HG02938 (cell line): ENCODE measurements at regions not wholly inside any gene's neighbourhood (a gene's known extent, or its start where the extent isn't known, plus 50 kb on each side); places are given as distances from the start of the nearest gene placed in this dataset.
"Not testable (repeated sequence)": the region's sequence is repeated elsewhere in the genome, so short reads cannot be mapped to it uniquely, and the experiment has no call there.

ENCODE experiments used
- ATAC-seq: cut with Tn5 transposase; IDR thresholded peaks from one replicate; pipeline ENCODE4 v1.9.1; 2021; ENCODE audit warnings: mild to moderate bottlenecking, moderate library complexity; ENCODE audit not compliant: unreplicated experiment

DNA sequence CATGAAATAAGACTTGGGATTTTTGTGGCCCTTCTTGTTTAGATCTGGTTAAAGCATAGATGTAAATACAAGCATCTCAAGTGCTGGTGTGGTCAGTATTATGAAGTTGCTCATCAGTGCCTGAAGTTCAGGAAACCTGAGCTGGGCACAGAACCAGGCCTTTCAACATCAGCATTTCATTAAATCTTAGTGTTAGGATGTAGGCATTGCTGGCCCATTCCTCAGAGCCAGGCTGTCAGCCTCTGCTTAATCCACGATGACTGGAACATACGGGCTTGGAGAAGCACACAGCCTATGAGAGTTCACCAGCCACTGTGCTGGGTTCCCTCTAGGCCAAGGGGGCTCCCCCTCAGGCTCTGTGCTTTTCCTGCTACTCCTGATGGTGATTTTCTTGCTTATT lies 270.2 kb downstream of the EN1 start:
- ATAC-seq, result no peak

GRCh38 chr2:118576109-118576855 lies 271.2 kb downstream of the EN1 start:
- no peak for ATAC-seq

GRCh38 chr2:118572380-118572779 lies 275.1 kb downstream of the EN1 start:
- not testable (repeated sequence) for ATAC-seq

DNA sequence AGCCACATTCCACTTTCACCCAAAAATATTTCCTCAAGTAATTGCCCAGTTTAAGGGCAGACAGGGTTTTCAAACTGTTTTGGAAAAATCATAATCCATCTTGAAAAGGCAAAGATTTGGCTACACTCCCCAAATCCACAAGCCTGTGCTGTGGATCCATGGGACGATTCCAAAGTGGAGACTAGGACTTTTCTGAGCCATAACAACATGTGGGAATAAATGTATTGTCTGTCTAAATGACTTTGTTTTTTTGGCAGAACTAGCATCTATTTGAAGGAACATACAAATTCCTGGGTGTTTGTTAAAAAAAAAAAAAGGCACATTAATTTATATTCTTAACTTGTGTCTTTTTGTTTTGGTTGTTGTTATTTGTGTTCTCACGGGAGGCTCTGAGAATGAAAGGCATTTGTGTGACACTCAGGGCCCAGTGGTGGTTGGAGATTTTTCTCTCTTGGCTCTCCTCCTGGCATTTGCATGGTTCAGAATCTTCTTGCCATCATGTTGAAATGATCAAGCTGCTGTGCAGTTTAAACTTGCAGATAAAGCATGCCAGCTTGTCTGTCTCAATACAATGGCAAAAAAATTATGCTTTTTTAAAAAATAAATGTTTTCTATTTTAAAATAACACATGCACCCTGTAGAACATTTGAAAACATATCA lies 277.4 kb downstream of the EN1 start:
- ATAC-seq, result no peak

- ATAC-seq, result no peak
Measured at GRCh38 chr2:118568700-118569099, 278.7 kb downstream of the EN1 start.

- ATAC-seq, result no peak
Measured at GRCh38 chr2:118565786-118566540, 281.5 kb downstream of the EN1 start.

DNA sequence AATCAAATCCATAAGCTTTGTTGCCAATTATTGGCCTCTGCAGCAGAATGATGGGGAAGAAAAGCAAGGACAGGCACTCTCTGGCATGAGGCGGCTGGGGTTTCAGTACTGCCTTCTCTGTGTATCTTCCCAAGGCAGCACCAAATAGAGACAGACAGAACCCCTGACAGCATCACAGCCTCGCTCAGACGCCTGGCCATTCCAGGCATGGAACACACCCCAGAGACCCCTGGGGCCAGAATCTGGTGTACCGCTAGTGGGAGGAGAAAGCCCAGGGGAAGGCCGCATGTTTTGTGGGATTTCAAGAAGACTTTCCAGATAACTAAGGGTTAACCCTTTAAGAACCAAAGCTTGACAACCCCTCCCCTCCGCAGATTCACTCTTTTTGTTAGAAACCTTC lies 282.1 kb downstream of the EN1 start:
- no peak for ATAC-seq

- no peak for ATAC-seq
Measured at GRCh38 chr2:118562144-118562543, 285.3 kb downstream of the EN1 start.

GRCh38 chr2:118558846-118559245 lies 288.6 kb downstream of the EN1 start:
- ATAC-seq, result no peak

GRCh38 chr2:118557791-118558190 lies 289.7 kb downstream of the EN1 start:
- no peak for ATAC-seq

GRCh38 chr2:118557016-118557415 lies 290.4 kb downstream of the EN1 start:
- no peak for ATAC-seq

DNA sequence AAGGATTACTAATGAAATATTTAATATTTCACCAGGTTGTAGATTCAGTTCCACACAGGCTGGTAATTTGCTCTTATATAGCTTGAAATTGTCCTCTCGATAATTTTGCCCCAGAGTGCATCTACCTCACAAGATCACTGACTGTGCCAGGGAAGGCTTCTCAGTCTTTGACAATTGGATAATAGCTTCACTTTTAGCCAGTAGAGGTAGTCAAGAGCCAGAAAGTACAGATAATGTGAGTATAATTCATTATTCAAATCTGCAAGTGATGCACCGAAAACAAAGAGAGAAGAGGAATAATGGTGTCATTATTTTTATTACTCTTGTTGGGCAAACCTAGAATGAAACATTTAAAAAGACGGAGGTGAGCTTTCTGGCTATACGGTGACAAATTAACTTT lies 292.8 kb downstream of the EN1 start:
- no peak for ATAC-seq

DNA sequence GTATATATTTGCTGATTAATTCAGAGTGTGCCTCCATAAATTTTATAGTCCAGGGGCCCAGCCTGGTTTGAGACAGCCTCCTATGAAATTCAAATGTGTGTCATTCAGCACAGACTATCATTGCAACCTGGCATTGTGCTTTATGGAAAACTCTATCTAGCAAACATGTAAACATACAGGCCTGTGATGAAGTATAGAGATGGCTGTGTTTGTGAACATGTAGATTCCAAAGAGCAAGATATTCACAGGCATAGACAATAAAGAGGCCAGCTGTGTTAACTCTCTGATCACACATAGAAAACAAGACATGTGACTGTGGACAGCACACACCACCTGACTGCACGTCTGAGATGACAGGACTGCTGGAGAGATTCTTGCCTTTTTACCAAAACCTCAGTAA lies 297.9 kb downstream of the EN1 start:
- no peak for ATAC-seq

DNA sequence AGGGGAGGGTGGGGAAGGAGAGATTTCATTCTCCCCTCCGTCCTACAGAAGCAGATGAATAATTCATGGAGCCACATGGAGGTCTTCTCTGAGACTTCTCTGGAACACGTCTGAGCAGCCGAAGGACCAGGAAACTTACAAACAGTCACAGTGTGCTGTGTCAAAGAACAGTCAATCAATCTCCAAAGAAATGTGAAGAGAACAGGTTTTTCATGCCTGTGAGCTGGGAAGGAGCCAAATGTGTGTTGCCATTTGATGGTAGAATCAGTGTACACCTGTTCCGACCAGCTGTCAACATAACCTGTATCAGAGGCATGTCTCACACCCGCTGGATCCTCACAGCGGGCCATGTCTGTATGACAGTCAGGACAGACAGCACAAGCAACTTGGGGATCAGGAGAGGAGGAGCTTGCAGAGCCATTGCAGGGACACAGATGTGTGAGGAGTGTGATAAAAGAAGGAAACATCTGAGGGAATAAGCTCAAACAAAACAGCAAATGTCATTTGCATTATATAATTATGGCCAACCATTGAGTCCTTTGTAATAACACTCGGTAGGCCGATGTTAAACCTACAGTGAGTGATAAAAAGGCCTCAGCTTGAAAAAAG lies 298.5 kb downstream of the EN1 start:
- no peak for ATAC-seq

DNA sequence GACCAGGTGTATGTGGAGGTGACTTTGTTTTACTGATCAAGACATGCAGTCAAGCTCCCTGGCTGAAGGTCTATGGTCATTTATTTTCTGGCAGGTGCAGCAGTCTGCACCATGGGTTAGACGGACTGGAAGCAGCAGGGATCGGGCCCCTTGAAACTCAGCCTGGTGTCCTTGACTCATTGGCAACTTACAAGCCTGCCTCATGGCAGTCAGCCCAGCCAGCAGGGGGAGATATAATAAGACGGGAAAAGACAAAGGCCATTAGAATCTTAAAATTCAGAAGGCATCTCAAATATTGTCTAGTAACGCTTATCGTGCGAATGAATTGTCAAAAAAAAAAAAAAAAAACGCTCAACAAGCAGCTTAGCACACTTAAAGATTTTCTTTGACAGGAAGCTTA lies 308.2 kb downstream of the EN1 start:
- ATAC-seq, result no peak

GRCh38 chr2:118536306-118536705 lies 311.1 kb downstream of the EN1 start:
- ATAC-seq, result no peak

DNA sequence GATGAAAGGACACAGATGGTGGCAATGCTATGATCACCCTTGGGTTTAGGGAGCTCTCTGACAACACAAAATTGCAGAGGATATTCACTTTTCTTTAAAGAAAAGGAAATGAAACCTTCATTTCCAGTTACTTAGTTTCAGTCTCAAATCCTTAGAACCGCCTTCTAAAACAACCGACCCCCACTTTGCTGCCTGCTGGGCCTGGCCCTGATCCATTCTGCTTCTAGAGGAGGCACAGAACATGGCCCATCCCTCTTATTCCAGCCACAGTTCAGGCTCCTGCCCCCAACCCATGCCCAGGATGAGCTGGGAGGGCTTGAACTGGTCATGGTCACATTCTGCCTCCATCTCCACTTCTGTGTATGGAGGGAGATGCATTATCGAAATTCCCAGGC lies 311.6 kb downstream of the EN1 start:
- ATAC-seq, result no peak

DNA sequence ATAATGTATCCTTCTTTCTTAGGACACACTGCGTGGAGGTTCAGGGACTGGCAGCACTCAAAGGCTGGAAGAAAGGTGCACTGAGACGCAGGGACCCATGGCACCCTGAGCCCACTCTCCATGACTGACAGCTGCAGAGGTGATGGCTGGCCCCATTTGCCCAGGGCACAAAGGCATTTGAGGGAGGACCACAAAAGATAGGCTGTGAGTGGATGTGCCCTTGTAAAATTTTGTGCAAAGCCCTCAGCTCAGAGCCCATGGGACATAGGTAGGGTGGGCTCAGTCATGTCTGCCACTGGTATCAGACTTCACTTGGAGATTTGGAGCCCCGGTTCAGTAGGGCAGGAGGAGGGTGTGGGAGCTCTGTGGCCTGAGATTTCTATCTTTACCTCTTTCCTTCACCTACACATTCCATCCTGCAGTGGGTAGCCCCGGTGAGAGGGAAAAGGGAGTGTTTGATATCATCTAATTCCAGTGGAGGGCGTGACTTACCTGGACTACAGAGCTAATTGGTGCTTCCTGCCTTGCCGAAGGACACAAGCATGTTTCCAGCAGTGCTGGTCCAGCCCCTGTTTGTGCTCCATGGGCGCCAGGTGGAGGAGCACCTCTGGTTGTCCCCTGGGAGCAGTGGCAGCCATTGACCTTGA lies 312.2 kb downstream of the EN1 start:
- ATAC-seq, result no peak

- ATAC-seq, result no peak
Measured at GRCh38 chr2:118530976-118531375, 316.5 kb downstream of the EN1 start.

DNA sequence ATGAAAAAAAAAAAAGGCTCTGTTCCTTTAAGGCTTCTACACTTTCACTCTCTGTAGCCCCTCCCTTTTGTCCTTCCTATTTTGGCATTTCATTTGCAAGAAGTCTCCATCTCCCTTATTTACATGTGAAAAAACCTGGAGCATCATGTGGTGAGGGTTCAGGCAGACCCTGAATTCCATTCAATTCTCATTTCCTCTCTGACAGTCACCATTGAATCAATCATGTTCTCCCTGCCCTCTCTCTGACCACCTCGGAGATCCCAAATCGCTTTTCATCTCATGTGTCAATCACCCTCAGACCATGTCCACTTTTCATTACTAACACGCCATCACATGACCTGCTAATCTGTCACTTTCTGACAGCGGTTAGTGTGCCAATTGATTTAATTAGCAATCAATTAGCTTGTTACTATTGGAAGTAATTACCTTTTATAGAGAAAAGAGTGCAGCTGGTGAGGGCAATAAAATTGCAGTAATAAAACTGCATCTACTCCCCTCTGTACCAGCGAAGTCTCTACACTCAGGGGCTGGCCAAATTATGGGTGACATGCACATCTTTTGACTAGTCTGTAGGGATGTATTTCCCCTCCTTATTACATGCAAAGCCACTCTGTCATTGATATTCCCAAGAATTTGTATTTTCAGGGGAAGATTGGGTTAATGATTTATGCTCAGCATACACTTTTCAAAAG lies 317.4 kb downstream of the EN1 start:
- ATAC-seq, result no peak
